ENCODE measurements at regions not wholly inside any gene's neighbourhood (a gene's known extent, or its start where the extent isn't known, plus 50 kb on each side); places are given as distances from the start of the nearest gene placed in this dataset.
A peak's percentile ranks its signal among the peaks of the same experiment; 100 is the strongest.

DNA sequence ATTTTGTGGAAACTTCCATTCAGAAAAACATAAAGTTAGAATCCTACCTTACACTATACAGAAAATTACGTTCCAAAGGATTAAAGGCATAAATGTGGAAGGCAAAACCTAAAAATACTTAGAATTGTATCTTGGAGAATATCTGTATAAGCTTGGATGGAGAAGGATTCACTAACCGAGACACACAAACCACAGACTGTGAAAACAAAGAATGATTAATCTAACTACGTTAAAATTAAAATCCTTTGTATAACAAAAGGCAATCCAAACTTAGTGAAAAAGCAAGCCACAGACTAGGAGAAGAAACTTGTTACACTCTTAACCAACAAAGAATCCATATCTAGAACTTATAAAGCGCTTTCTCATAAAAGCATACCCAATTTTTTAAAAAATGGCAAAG, 678.8 kb downstream of the INHBA start:
- no peak for DNase-seq

DNA sequence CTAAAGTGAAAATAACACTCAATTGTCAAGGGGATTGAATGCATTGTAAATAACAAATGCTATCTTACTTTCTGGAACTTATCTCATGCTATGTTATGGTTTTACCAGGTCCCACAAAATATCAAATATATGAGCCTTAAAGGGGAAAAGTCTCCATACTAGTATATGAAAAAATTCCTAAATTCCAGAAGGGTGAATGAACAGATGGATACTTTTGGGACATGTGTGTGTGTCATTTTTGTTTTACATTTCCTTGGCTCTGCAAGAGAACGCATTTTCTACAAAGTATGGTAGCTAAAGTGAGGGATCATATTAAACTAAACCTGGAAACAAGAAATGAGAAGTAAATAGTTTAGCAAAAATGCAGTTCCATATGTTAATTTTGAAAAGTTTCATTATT, 682.8 kb downstream of the INHBA start:
- DNase-seq: no peak

DNA sequence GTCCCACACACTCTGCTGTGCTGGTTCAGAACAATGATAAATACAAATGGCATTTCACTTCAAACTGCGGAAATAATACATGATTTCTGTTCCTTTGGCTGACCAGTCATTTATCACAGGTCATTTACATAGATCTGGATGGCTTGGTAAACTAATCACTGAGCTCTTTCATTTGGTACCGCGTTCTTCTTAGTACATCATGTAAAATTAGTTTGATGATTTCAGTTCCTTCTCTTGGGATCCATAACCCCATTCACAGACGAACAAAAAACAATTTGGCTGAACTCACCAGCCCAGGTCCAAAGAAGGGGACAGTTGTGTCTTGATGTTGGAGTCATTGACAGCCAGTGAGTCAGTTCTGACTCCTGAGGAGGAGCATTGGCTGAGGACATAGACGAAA, 689.8 kb downstream of the INHBA start:
- DNase-seq: no peak

DNA sequence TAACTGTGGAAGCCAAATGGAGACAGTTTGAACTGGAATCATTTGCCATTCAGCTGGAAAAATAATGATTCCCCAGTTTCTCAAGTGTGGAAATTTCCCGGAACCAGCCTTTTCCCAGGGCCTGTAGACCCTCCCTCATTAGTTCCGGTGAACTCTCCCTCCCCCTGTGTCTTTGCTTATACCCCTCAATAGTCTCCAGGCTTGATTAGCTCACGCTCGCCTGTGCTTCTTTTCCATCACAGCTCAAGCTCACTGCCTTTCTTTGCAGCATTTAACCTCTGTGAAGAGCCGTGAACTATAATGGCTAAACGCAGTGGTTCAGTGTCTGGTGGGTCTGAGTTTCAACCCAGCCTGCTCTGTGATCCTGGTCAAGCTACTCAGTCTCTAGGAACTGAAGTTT, 690.8 kb downstream of the INHBA start:
- DNase-seq: no peak

DNA sequence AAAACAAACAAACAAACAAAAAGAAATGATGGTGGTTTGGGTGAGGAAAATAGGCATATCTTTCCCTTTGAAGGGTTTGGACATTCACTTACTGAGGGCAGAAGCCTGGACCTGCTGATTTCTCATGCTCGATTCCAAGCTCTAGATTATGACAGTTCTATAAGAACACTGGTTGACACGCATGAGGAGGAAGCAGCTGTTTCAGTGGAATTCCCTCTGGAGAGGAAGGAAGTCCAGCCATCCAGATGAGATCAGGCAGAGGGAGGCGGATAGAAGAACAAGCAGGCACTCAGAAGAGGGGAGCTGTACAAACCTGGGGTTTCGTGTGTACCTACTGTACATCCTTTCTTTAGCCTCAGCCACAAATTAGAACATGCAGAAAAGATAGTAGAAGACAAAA, 691.9 kb downstream of the INHBA start:
- DNase-seq: no peak

DNA sequence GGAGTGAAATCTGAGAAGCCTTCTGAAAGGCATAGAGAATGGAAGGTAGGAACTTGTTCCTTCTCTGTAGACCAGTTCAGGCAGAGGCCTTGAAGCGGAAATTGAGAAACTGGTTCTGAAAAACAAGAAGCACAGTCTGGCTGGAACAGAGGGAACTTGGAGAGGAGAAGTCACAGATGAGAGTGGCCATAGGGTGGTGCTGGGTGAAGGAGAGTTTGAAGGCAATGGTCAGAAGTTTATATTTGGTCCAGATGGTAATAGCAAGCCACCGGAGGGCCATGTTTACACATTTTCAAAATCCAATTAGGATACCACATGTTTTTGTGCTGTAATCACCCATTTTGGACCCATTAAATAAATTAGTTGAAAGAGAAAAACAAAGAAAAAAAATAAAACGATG, 692.5 kb downstream of the INHBA start:
- DNase-seq: no peak

DNA sequence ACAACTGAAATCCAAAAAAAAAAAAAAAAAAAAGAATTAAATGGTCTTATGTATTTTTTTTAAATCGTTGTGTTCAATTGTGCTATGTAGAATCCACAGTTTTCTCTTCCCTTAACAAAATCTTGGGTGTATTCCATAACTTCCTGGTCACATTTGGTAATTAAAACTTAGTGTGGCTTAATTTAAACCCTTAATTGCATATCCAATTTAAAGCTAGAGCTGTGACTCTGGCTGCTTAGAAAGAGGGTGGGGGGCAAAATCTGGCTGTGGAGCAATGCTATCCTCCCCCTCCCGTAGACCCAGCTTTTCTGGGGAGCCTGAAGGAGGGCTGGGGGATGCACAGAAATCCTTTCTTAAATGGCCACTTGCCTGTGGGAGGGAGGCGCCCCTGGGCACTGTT, 695.1 kb downstream of the INHBA start:
- no peak for DNase-seq

DNA sequence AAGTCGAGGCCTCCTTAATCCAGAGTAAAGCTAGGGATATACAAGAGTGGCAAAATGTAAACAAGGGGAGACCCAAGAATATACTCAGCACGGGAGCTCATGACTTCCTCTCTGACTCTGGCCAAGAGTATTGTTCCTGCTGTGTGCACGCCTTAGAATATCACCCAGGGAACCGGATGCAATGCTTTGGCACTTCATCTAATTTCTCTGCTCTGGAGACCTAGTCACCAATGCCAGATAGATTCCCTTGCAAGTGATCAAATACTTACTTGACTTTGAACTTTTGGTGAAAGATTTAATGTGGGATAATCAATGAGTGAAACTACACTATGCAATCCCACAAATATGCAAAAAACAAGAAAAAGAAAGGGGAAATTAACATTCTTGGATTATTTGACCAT, 695.5 kb downstream of the INHBA start:
- no peak for DNase-seq

DNA sequence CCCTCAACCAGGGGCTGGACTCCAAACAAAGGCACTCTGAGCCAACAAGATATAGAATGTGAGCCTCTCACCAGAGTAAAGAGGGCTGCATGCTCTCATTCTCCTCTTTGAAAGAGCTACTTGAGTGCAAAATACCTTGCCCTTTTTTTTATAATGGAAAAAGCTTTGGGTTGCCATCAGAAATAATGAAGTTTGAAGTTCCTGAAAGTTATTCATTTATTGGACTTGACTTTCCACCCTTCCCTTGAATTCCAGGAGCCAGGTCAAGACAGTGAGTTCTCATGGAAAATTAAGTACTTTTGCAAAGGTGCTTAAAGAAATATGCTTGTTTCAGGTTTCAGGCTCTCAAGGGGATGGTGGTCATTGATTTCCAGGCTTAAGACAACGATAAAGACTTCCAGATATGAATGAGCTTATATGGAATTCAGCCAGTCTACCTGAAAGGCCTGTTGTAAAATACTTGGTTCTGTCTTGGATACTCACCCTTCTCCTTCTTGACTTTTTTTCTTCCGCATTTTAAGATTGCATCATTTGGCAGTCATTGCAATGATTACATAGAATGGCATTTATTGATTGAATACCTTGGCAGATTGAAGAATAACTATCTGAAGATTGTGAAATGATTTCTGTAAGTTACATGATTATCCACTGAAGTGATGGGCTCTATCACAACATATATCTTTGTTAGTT, 696.4 kb downstream of the INHBA start:
- no peak for DNase-seq

DNA sequence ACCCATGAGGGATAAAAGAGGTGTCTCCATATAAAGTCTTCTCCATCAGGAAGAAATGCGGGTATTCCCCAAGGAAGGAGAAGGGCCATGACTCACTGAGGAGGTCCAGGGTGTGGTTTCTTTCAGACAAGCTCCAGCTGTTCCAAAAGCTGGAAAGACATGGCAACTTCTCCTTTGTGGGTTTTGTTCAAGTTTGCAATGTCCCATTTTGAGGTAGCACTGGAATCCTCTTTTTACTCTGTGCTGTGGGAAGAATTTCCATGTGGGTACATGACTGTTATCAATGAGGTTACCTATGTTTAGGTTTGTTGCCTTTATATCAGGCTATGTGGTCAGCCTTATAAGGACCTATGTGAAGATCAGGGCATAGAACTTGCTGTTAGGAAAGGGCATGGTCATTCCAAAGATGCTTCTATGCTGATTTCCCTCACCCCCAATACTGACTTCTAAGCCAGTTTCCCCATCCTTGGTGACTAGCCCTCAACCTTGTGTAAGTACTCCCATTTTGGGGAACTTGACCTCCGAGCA, 697.5 kb downstream of the INHBA start:
- DNase-seq: no peak

DNA sequence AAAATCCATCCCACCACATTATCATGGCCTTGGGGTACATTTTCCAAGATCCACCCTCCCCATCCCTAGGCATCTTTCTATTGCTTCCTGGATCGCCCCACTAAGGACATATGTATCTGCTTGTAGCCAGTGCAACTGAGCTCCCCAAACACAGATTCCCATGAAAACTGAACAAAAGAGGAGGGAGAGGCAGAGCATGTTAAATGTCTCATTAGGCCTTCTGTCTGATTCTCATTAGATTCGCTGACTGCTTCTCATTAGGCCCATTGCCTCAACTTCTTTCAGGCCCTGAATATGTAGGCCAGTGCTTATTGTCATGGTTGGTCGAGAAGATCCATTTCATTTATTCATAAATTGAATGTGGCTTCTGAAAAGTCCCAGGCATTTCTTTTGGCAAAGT, 698.9 kb downstream of the INHBA start:
- no peak for DNase-seq

DNA sequence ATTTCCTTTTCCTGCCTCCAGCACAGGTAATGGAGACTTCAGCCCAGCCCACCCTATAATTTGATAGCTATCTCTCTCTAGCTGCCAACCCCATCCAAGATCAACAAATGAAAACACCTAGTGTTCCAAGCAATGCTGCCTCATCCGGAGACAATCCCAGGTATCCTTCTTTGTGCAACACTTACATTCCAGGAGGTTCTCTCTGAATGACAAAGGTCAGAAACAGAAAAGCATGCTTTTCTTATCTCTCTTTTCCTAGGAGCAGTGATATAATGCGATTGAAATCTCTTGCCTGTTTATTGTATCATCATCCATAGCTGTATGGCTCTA, 699.3 kb downstream of the INHBA start:
- DNase-seq: no peak

DNA sequence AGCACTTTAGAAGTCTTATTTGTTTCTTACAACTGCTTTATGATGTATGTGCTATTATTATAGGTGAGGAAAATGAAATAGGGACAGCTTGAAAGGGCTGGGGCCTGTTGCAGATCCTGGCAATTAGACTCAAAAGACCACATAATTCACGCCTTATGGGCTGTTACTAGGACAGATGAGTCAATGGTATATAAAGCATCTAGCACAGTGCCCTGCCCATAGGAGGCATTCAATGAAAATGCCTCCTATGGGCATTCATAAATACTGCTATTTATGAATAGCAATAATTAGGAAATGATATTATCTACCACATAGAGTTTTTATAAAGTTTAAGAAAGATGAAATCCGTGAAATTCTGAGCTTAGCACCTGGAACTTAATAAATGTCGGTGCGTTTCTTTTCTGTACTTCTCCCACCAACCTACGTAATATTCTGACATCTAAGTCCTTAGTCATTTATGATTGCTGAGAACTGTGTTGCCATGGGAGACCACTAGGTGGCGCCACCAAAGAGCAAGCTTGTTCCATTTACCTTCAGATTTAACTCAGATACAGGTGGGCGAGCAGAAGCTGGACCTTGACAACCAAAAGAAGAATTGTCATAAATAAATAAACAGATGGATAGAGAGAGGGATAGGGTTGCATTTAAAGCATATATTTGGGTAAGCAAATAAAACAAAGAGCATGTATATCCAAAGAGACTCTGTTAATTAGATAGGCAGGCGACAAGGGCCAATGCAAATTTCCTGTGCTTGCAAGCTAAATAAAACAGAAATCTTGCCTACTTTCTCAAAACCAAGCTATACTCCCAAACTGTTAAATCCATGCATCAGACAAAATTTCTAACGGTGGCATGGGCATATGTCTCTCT, 699.9 kb downstream of the INHBA start:
- DNase-seq: peak; percentile 53

DNA sequence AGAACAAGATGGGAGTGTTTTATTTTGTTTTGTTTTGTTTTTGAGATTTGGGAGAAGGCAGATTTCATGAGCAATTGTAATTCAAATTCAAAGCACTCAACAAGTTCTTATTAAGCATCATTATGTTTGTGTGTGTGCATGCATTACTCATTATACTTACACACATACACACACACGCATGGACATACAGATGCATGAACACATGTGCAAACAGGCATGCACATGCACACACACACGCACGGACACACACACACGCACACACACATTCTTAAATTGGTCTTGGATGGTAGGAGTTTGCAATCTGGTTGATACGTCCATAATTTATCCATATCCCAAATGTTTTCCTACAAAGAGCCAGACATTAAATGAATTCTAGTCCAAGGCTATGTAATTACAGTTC, 702.8 kb downstream of the INHBA start:
- no peak for DNase-seq

DNA sequence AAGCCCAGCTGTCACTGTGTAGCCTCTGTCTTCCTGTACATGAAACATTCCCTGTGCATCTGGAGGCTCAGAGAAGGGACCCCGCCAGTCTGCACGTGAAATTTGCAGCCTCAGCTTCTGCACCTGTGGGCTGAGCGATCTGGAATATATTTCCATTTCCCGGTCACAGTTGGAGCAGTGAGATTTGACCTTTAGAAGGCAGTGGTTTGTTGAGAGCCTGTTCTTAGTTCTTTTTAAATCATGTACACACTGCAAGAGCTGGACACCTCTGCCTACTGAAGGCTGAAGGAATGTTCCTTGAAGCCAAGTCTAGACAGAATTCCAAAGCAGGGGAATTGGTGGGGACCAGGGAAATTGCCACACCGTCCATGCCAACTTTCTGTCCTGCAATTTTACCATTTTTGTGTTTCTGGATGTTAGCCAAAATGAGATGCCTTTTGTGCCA, 706.6 kb downstream of the INHBA start:
- no peak for DNase-seq

DNA sequence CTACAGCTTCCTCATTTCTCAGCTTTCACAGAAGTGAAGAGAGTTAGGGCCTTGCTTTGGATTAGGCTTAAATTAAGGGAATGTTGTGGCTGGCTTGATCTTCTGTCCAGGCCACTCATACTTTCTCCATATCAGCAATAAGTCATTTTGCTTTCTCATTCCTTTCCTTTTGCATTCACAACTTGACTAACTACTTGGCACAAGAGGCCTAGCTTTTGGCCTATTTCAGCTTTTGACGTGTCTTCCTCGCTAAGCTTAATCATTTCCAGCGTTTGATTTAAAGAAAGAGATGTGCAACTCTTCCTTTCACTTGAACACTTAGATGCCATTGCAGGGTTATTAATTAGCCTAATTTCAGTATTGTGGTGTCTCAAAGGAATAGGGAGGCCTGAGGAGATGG, 712.0 kb downstream of the INHBA start:
- DNase-seq: no peak

DNA sequence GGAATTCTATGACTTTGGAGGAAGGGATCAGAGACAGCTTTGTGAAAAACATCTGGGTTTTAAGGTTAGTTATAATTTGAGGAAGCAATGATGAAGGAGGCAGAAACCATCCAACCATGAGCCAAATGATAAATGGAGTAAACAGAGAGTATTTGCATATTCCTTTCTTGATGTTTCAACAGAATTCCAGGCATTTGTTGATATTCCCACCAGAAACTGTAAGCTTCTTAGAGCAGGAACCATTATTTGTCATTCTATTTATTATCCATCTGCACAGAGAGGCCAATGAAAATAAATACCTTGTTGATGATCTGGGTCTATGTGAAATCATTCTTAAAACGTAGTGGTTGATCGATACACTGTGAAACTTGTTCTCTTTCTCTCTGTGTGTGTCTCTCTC, 715.3 kb downstream of the INHBA start:
- DNase-seq: no peak

DNA sequence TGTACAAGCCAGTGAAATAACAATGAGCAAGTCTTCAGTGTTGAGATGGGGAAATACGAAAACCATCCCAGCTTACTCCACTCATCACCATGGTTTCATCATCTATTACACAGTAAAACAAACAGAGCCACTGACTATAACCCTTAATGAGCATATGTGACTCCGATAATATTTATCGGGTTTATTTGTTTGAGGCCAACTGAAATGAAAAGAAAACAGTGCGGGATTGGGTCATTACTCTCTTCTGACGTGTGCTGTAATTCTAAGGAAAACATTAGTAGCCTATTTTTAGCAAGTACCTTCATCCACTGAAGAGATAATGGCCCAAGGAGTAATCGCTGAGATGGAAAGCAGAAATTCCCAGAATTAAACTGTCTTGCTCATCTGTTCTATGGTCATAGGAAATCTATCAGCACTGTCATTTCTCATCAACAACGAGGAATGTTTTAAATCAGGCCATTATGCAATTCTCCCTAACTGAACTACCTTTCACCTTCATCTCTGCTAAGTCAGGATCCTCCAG, 716.5 kb downstream of the INHBA start:
- DNase-seq: no peak

DNA sequence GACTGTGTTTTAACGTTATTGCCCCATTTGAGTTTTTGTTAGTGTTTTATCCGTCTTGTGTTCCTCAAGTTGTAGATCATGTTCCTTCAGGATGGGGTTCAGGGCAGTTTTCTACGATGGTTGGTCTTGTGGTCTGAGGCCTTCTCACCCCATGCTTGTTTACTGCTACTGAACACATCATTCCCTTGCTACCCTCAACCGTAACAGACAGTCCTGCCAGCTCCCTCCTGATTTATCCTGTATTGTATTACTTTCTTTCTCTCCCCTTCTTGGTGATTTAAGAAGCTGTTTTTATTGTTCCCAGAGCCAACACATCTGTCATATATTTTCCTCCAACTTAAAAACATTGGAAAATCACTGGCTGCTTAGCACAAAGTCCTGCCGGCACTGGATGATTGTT, 719.8 kb downstream of the INHBA start:
- no peak for DNase-seq

DNA sequence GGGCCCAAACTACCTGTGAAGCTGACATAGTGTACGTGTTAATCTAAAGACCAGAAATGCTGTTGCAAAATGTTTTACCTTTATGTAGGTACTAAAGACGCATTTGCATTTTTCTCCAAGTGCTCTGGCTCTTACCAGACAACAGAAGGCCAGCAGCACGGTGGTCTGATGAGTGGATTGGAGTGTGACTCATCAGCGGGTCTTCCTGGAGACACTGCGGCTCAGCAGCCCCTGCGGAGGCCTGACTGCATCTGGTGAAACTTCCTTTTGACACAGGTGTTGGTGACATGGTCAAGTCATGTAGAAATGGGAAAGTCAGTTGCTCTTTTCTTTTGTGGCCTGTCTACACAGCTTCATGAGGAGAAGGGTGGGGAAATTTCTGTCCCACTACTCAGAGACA, 723.6 kb downstream of the INHBA start:
- DNase-seq: no peak

DNA sequence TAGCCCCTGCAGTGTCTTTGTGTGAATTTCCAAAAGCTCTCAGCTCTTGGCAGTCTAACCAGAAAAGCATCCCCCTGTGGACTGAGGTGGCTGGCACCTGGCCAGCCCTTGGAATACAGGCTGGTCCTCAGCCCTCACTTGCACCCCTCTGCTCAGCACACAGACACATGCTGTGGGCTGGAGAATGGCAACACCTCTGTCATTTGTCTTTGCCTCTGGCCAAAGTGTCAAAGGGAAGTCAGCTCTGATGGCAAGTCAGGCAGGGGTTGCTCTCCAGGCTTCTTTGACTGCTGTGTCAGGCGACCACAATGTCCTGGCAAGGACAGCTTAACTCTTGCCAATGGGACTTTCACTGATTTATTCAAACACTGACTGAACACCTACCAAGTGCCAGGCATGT, 724.8 kb downstream of the INHBA start:
- no peak for DNase-seq

DNA sequence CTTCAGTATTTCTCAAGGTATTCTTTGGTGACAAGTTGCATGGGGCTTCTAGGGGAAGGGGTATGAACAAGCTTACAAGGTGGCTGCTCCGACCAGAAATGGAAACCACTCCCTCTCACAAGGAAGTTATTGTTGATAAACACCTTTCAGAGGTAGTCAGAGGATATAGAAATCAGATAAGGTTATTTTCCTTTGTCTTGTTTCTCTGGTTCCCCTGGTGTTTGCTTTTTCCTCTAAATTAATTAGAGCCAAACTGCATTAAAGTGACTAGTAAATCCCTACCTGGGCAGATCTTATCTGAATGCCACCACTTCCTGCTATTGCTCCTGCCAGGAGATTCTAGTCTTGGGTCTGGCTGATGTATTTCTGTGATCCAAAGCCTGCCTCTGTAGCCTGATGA, 725.4 kb downstream of the INHBA start:
- DNase-seq: no peak

DNA sequence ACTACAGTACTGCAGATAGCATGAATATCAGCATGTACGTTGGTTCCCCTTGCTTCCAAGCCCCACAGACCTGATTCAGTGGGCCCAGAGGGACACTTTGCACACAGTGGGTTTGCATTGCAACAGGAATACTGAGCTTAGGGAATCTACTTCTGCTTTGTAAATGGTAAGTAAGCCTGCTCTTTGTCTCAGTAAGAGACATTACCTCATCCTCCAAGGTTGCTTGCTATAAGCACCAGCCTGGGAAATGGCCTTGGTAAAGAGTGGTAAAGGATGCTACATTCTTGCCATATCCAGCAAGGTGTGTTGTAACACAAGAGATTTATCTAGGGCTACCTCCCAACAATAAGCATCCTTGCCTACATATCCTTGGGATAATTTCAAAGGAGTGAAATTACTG, 730.5 kb downstream of the INHBA start:
- DNase-seq: no peak

DNA sequence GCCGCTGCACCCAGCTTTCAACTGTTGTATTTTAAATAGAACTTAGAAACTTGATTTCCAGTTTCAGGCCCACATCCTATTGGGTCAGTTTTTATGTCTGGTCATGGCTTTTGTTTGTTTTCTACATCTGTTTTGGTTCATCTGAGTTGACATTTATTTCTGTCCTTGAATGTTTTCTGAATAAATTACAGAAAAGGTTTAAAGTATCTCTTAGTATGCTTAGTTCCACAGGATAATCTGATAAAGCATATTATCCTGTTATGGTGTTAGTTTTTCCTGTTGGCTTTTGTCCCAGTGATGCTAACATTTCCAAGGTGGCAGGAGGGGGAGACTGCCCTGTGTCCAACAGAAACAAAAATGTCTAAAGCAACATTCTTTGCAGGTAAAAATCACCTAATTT, 733.2 kb downstream of the INHBA start:
- no peak for DNase-seq

All from activated T-cell treated with anti-CD3 and anti-CD28 coated beads, Interleukin-2, amount 50 U/mL, for 48 hours (primary cell).